NK-92 treated with Interleukin-12 subunit alpha and Interleukin-12 subunit beta, amount 100 ng/mL, for 24 hours (cell line): ENCODE measurements at regions not wholly inside any gene's neighbourhood (a gene's known extent, or its start where the extent isn't known, plus 50 kb on each side); places are given as distances from the start of the nearest gene placed in this dataset.
"Not testable (repeated sequence)": the region's sequence is repeated elsewhere in the genome, so short reads cannot be mapped to it uniquely, and the experiment has no call there.

Experiments used
- DNase-seq: peaks from one replicate; lab custom pipeline; 2025; lab: John Stamatoyannopoulos, UW

- not testable (repeated sequence) for DNase-seq
Observed at GRCh38 chr16:51254390-51254789, 103.3 kb upstream of the SALL1 start.

GRCh38 chr16:51248217-51248616, 97.1 kb upstream of the SALL1 start:
- no peak for DNase-seq

DNA sequence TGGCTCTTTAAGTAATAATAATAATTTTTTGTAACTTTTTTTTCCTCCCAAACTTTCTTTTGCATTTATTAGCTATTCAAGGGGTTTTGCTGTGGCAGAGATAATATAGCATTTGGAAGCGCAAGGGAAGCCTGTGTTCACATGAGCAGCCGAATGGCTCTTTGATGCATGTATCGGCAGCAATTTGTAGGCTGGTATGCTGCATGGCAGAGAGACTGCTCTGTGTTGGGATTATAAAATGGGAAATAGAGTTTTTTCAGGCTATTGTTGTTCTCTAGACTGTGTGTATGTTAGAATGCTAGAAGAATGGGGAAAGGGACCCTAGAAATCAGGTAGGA, 94.6 kb upstream of the SALL1 start:
- no peak for DNase-seq

DNA sequence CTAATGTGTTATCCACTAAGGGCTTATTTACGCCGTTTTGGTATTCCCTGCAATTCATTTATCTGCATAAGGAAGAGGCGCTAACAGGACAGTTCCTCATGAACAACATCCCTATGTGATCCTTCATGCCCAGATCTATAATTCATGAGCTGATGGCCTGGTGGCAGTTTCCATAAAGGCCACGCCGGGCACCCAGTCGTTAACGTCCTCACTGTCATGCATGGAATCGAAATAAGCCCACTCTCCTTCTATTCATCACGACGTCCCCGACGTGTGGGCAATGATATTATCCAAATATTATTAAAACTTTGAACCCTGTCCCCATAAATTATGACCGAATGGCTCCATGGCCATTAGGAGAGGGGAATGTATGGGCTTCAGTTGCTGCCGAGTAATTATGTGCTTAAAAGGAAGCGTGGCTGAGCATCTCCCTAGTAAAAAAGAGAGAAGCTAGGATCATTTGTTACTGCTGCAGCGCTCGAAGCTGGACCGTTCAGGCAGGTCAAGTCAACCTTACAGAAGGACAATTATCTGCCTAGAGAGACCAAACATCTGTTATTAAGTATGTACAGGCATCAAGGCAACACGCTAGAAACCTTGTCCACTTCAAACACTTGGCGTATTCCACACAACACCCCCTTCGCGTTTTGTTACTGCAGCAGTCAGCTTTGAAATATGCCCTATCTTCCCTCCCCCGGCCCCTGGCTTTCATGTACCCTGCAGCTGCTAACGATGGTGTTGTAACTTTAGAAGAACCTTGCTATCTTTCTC, 94.0 kb upstream of the SALL1 start:
- no peak for DNase-seq

DNA sequence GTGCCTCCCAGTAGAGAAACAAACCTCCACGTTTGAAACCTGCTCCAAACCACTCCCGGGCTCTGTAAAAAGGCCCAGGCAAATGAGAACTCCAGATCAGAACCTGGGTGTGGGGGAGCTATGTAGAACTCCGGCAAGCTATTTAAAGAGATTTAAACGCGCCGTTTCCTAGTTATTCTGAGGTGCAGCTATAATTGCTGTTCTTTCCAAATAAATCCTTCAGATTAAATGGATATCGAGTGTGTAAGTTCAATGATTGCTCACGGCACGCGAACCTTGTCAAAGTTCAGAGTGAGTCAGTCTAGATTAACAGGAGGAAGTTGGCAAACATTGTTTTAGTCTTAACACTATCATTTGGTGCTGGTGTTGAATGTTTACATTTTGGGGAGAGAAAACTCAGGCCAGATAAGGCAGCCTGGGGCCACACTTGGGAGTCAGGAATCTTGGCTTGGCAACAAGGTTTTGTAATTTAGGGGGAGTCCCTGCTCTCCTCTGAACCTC, 92.9 kb upstream of the SALL1 start:
- no peak for DNase-seq

GRCh38 chr16:51242296-51242994, 91.4 kb upstream of the SALL1 start:
- no peak for DNase-seq

DNA sequence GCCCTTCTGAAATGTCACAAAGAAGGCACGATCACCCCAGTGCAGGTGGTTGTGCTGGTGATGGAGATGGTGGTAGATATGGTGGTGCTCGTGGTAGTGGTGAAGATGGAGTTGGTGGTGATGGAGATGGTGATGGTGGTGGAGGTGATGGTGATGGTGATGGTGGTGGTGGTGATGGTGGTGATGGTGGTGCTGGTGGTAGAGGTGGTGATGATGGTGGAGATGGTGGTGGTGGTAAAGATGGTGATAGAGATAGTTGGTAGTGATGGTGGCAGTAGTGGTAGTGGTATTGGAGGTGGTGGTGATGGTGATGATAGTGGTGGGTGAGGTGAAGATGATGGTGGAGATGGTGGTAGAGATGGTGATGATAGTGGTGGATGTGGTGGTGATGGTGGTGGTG, 88.1 kb upstream of the SALL1 start:
- no peak for DNase-seq

GRCh38 chr16:51237861-51238378, 86.8 kb upstream of the SALL1 start:
- DNase-seq, result no peak

DNA sequence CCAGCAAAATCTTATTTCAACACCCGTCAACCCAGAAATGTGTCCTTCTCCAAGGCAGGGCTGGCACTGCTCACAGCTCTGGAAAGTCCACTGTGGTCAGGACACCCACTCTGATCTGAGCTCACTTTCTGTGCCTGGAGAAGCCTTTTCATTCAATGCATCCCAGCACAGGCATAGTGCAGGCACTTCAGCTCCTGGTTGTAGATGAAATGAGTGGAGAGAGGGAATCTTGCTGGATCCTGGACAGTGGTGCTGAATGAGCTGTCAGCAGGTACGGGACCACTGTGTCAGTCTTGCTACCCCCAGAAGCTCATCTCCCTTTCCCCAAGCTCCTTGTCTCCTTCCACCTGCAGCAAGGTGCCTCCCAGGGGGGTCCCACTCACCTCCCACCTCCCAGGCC, 86.1 kb upstream of the SALL1 start:
- DNase-seq, result no peak

DNA sequence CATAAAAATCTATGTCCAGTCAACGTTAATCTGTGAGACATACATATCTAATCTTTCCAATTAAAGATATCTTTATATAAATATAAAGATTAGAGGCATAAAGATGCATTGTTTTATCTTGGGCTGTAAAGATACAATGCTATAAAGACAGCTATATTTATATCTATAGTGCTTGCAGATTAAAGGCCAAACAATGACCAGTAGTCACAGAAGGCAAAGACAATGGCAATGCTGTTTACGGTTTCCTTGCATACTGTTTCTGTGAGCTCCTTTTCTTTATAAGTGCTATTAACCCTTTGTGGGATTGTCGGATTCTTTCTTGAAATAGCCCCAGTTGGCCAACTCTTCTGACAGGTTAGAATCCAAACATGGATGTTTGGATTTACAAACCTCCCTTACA, 85.5 kb upstream of the SALL1 start:
- DNase-seq, result no peak

DNA sequence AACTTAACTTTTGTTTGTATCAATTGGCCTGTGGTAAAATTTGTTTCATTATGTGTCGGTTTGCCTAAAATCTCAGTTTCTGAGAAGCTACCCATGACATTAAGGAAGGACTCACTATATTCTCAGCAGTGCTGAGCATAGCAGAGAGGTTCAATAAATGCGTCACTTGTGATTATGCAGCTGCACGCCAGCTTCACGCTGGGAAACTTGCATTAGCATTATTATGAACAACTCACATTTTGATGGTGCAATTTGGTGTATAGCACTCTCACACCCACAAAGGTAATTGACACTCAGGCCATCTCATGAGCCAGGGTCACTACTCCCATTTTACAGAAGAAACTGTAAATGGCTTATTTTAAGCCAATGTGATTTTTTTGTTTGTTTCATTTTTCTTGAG, 80.6 kb upstream of the SALL1 start:
- DNase-seq, result no peak

GRCh38 chr16:51230035-51230434, 79.0 kb upstream of the SALL1 start:
- not testable (repeated sequence) for DNase-seq

DNA sequence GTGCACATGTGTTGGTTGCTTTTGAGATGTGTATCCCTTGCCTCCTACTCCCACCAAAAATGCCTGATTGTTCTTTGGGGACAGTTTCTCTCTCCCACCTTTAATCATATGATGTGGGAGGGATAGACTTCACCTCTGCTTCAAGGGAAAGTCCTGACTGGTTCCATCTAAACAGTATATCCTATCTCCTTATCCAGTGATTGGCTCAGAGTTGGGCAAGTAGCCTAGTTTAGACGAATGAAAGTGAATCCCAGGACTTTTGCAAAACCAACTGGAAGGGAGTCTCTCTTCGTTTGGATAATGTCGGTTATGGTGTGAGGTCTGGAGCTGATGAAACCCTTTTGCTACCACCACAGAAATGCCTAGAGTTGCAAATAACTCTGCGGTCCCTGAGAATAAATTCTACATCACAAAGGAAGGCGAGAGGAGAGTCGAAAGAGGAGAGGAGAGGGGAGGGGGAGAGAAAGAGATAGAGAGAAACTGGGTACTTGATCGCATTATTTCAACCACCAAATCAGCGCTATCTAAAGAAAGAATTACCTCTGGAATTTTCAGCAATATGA, 77.1 kb upstream of the SALL1 start:
- no peak for DNase-seq

GRCh38 chr16:51225878-51226277, 74.8 kb upstream of the SALL1 start:
- no peak for DNase-seq

GRCh38 chr16:51224317-51224716, 73.2 kb upstream of the SALL1 start:
- no peak for DNase-seq

- no peak for DNase-seq
Observed at GRCh38 chr16:51222016-51222415, 70.9 kb upstream of the SALL1 start.

DNA sequence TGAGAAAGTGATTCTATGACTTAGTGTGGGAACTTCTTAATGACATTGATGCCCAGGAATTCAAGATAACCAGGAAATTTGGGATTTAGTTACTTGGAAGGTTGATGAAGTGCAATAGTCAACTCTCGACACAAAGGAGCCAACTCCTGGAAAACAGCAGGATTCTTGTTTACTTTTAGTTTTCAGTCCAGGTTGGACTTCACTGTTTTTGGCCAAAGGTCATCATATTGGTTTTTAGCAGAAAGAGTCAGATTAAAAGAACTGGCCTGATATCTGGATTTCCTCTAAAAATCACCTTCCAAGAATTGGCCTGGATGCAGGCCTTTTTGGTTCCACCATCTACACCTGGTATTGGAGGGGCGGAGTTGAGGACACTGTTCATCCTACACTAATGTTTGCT, 60.1 kb upstream of the SALL1 start:
- DNase-seq, result no peak

GRCh38 chr16:51210087-51210486, 59.0 kb upstream of the SALL1 start:
- DNase-seq, result no peak

DNA sequence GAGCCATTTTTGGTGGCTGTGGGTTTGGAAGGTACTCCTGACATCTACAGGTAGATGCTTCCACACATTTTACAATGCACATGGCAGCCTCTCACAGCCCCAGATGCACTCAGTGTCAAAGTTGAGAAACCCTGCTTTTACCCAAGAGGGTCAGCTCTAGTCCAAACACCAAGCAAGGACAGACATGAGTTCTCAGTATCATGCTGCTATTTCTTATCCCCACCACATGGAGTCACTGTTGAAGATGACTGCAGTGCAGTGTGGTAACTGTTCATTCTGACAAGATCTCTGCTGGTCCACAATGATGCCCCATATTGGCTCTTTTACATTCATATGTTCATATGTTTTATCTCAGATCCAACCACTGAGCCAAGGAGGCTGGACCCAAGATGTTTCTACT, 50.5 kb upstream of the SALL1 start:
- DNase-seq, result no peak
